ENCODE measurements at regions not wholly inside any gene's neighbourhood (a gene's known extent, or its start where the extent isn't known, plus 50 kb on each side); places are given as distances from the start of the nearest gene placed in this dataset.

GRCh38 chr6:1510239-1510638, 99.5 kb upstream of the FOXC1 start:
- no peak for TF ChIP-seq CTCF (IDR thresholded peaks at IDR 0.05; ENCODE audit: poor library complexity)
- TF ChIP-seq EZH2 (IDR thresholded peaks at IDR 0.05; ENCODE audit: borderline replicate concordance), result no peak
- no peak for TF ChIP-seq EZH2phosphoT487 (IDR thresholded peaks at IDR 0.05; ENCODE audit: low read depth, severe bottlenecking, unreplicated experiment)
